ENCODE measurements at regions not wholly inside any gene's neighbourhood (a gene's known extent, or its start where the extent isn't known, plus 50 kb on each side); places are given as distances from the start of the nearest gene placed in this dataset.

DNA sequence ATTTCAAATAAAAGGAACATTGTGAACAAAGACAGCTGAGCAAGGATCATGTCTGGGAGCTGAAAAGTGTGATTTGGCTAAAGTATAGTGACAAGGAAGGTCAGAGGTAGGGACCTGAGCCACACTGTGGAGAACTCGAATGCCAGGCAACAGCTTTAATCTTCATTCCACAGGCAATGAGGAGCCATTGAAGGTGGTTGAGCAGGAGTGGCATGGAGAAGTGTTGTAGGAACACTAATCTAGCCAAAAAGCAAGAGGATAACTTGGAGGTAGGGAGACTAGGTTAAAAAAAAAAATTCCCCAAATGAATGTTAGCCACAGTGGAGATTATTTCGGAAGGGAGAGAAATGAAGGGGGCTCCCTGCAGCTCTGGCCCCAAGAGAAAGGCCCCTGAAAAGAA, 286.9 kb downstream of the BCOR start:
- TF ChIP-seq, protein P1, sequence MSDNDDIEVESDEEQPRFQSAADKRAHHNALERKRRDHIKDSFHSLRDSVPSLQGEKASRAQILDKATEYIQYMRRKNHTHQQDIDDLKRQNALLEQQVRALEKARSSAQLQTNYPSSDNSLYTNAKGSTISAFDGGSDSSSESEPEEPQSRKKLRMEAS (IDR thresholded peaks at IDR 0.05) = no peak
- TF ChIP-seq ELF1 (IDR thresholded peaks at IDR 0.05; ENCODE audit: borderline replicate concordance, low read depth) (no peak), ZFX (IDR thresholded peaks at IDR 0.05) (no peak), JUND (IDR thresholded peaks at IDR 0.05) (no peak), CBX3 (IDR thresholded peaks at IDR 0.05; ENCODE audit: low read depth) (no peak), ZNF274 (IDR thresholded peaks at IDR 0.05; ENCODE audit: low read depth, low read length) (no peak), EZH2phosphoT487 (IDR thresholded peaks at IDR 0.05; ENCODE audit: borderline replicate concordance) (no peak), SP1 (IDR thresholded peaks at IDR 0.05; ENCODE audit: low read depth) (no peak), EGR1 (IDR thresholded peaks at IDR 0.05; ENCODE audit: low read depth) (no peak), YY1 (IDR thresholded peaks at IDR 0.05; ENCODE audit: extremely low read depth, insufficient replicate concordance, low read depth, low read length) (no peak), SIN3A (IDR thresholded peaks at IDR 0.05; ENCODE audit: low read depth) (no peak), EZH2 (IDR thresholded peaks at IDR 0.05) (no peak), CEBPB (IDR thresholded peaks at IDR 0.05; ENCODE audit: low read depth) (no peak), FOSL1 (IDR thresholded peaks at IDR 0.05; ENCODE audit: low read depth) (no peak)
- TF ChIP-seq, protein P2, sequence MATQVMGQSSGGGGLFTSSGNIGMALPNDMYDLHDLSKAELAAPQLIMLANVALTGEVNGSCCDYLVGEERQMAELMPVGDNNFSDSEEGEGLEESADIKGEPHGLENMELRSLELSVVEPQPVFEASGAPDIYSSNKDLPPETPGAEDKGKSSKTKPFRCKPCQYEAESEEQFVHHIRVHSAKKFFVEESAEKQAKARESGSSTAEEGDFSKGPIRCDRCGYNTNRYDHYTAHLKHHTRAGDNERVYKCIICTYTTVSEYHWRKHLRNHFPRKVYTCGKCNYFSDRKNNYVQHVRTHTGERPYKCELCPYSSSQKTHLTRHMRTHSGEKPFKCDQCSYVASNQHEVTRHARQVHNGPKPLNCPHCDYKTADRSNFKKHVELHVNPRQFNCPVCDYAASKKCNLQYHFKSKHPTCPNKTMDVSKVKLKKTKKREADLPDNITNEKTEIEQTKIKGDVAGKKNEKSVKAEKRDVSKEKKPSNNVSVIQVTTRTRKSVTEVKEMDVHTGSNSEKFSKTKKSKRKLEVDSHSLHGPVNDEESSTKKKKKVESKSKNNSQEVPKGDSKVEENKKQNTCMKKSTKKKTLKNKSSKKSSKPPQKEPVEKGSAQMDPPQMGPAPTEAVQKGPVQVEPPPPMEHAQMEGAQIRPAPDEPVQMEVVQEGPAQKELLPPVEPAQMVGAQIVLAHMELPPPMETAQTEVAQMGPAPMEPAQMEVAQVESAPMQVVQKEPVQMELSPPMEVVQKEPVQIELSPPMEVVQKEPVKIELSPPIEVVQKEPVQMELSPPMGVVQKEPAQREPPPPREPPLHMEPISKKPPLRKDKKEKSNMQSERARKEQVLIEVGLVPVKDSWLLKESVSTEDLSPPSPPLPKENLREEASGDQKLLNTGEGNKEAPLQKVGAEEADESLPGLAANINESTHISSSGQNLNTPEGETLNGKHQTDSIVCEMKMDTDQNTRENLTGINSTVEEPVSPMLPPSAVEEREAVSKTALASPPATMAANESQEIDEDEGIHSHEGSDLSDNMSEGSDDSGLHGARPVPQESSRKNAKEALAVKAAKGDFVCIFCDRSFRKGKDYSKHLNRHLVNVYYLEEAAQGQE (IDR thresholded peaks at IDR 0.05; ENCODE audit: low read depth) = no peak
- TF ChIP-seq, protein P3, sequence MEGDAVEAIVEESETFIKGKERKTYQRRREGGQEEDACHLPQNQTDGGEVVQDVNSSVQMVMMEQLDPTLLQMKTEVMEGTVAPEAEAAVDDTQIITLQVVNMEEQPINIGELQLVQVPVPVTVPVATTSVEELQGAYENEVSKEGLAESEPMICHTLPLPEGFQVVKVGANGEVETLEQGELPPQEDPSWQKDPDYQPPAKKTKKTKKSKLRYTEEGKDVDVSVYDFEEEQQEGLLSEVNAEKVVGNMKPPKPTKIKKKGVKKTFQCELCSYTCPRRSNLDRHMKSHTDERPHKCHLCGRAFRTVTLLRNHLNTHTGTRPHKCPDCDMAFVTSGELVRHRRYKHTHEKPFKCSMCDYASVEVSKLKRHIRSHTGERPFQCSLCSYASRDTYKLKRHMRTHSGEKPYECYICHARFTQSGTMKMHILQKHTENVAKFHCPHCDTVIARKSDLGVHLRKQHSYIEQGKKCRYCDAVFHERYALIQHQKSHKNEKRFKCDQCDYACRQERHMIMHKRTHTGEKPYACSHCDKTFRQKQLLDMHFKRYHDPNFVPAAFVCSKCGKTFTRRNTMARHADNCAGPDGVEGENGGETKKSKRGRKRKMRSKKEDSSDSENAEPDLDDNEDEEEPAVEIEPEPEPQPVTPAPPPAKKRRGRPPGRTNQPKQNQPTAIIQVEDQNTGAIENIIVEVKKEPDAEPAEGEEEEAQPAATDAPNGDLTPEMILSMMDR (IDR thresholded peaks at IDR 0.05 in 2 of 3, conservative IDR thresholded peaks at IDR 0.05 in 1 of 3; ENCODE audit: borderline replicate concordance in 1 of 3, insufficient read depth in 1 of 3, low read depth in 2 of 3, low read length in 2 of 3) = no peak
- TF ChIP-seq, protein P4, sequence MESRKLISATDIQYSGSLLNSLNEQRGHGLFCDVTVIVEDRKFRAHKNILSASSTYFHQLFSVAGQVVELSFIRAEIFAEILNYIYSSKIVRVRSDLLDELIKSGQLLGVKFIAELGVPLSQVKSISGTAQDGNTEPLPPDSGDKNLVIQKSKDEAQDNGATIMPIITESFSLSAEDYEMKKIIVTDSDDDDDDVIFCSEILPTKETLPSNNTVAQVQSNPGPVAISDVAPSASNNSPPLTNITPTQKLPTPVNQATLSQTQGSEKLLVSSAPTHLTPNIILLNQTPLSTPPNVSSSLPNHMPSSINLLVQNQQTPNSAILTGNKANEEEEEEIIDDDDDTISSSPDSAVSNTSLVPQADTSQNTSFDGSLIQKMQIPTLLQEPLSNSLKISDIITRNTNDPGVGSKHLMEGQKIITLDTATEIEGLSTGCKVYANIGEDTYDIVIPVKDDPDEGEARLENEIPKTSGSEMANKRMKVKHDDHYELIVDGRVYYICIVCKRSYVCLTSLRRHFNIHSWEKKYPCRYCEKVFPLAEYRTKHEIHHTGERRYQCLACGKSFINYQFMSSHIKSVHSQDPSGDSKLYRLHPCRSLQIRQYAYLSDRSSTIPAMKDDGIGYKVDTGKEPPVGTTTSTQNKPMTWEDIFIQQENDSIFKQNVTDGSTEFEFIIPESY (IDR thresholded peaks at IDR 0.05; ENCODE audit: extremely low read depth, insufficient replicate concordance, low read length) = no peak
- ATAC-seq = no peak
- no peaks in the 10 kb centered on the region for H4K20me1 ChIP-seq (ENCODE audit: insufficient read depth)
- no peaks in the 10 kb centered on the region for H3K27me3 ChIP-seq (ENCODE audit: insufficient read depth, low read length)
- no peak overlapping the region for H3K9ac ChIP-seq (ENCODE audit: low read length)
- ChIA-PET RAD21 (ENCODE audit: low non-redundant PET in 1 of 2, low total read pairs in 2 of 2, uncharacterized antibody in 2 of 2, unreplicated experiment in 2 of 2) (no interaction called here), CTCF (no interaction called here), POLR2A (no interaction called here)
- intact Hi-C loops (cut with micrococcal nuclease) = loop anchor here (5.0 to 10.0 kb wide), 3 partner anchors 244 to 361 kb away; partner anchors contain the start of gene BCOR
- H3K4me1 ChIP-seq (ENCODE audit: control insufficient read depth in 1 of 2, insufficient read depth in 2 of 2, low read length in 2 of 2) = no peaks in the 10 kb centered on the region
- H3K4me3 ChIP-seq (replicated peaks in 1 of 2; ENCODE audit: low read depth in 1 of 2, low read length in 2 of 2) = no peak overlapping the region
- DNase-seq (ENCODE audit: low read depth, low spot score) = no peak
- H3K9me2 ChIP-seq (ENCODE audit: insufficient read depth) = no peaks in the 10 kb centered on the region
- BruUV-seq (replicated peaks) = no TSS peak
- H2AFZ ChIP-seq (ENCODE audit: low read depth, low read length, poor library complexity, severe bottlenecking) = no peak overlapping the region
- no peak overlapping the region for H3K4me2 ChIP-seq (ENCODE audit: low read length)
- H3K36me3 ChIP-seq (ENCODE audit: control insufficient read depth in 1 of 2, insufficient read depth in 2 of 2, low read length in 2 of 2) = no peaks in the 10 kb centered on the region
- H3K27ac ChIP-seq (ENCODE audit: low read depth, low read length) = no peak overlapping the region
- H3K79me2 ChIP-seq (ENCODE audit: insufficient read depth, low read length) = no peaks in the 10 kb centered on the region
- H3K9me3 ChIP-seq (ENCODE audit: control insufficient read depth in 1 of 2, insufficient read depth in 1 of 2, low read depth in 1 of 2, low read length in 2 of 2) = no peaks in the 10 kb centered on the region

All from HCT116 (cell line).